OCI-LY1 (cell line): ENCODE measurements at regions not wholly inside any gene's neighbourhood (a gene's known extent, or its start where the extent isn't known, plus 50 kb on each side); places are given as distances from the start of the nearest gene placed in this dataset.

ENCODE experiments used
- H2AFZ ChIP-seq: fragments of 200-600 bp; sonication (generic), shearing (Covaris generic); 2 replicates; pipeline ENCODE4 v1.6.0; 2014; ENCODE audit warnings: antibody characterized with exemption, mild to moderate bottlenecking, low read length
- H3F3A ChIP-seq: fragments of 200-600 bp; sonication (generic), shearing (Covaris generic); 2 replicates; pipeline ENCODE4 v1.6.0; 2014; ENCODE audit warnings: mild to moderate bottlenecking, antibody characterized with exemption, low read length, moderate library complexity; ENCODE audit not compliant: insufficient read depth
- H3K27ac ChIP-seq: fragments of 200-600 bp; sonication (generic); 2 replicates; pipeline ENCODE4 v1.5.1; 2014; ENCODE audit warnings: low read length, mixed run types, mild to moderate bottlenecking, low read depth; ENCODE audit not compliant: poor library complexity, severe bottlenecking
- H3K27me3 ChIP-seq: fragments of 200-600 bp; sonication (generic); 2 replicates; pipeline ENCODE4 v1.6.0; 2014; ENCODE audit warnings: antibody characterized with exemption, mild to moderate bottlenecking, low read length, moderate library complexity; ENCODE audit not compliant: insufficient read depth
- H3K36me3 ChIP-seq: fragments of 200-600 bp; sonication (generic); 2 replicates; pipeline ENCODE4 v1.6.1; 2014; ENCODE audit warnings: mild to moderate bottlenecking, antibody characterized with exemption, low read length, moderate library complexity, mixed read lengths; ENCODE audit not compliant: insufficient read depth
- H3K4me1 ChIP-seq: fragments of 200-600 bp; sonication (generic); 2 replicates; pipeline ENCODE4 v1.5.1; 2014; ENCODE audit warnings: mild to moderate bottlenecking, low read length, moderate library complexity; ENCODE audit not compliant: insufficient read depth, severe bottlenecking
- H3K4me2 ChIP-seq: fragments of 200-600 bp; sonication (generic), shearing (Covaris generic); 2 replicates; pipeline ENCODE4 v1.6.1; 2014; ENCODE audit warnings: low read length
- H3K4me3 ChIP-seq: fragments of 200-600 bp; sonication (generic); 2 replicates; pipeline ENCODE4 v1.5.1; 2014; ENCODE audit warnings: low read length, low read depth, mild to moderate bottlenecking, mixed read lengths; ENCODE audit not compliant: poor library complexity, severe bottlenecking
- H3K79me2 ChIP-seq: fragments of 200-600 bp; shearing (Covaris generic); 2 replicates; pipeline ENCODE4 v1.6.1; 2016; ENCODE audit warnings: mixed run types, low read length, mixed read lengths; ENCODE audit not compliant: insufficient read depth
- H3K9ac ChIP-seq: fragments of 200-600 bp; sonication (generic), shearing (Covaris generic); 2 replicates; pipeline ENCODE4 v1.6.1; 2014; ENCODE audit warnings: mild to moderate bottlenecking, low read length, mixed read lengths
- H3K9me2 ChIP-seq: fragments of 200-600 bp; sonication (generic), shearing (Covaris generic); 2 replicates; pipeline ENCODE4 v1.6.1; 2014; ENCODE audit warnings: low read depth, mild to moderate bottlenecking, low read length, mixed read lengths
- H3K9me3 ChIP-seq: fragments of 200-600 bp; shearing (Covaris generic); 2 replicates; pipeline ENCODE4 v1.6.1; 2014; ENCODE audit warnings: low read length, mixed read lengths
- H4K20me1 ChIP-seq: fragments of 200-600 bp; sonication (generic), shearing (Covaris generic); 2 replicates; pipeline ENCODE4 v1.6.0; 2016; ENCODE audit warnings: mild to moderate bottlenecking, low read length; ENCODE audit not compliant: insufficient read depth
- CTCF ChIP-seq: fragments of 200-600 bp; sonication (generic), shearing (Covaris generic); IDR thresholded peaks from 2 replicates; pipeline ENCODE4 v1.5.1; 2017; ENCODE audit warnings: mild to moderate bottlenecking, antibody characterized with exemption, low read length, moderate library complexity, mixed read lengths
- EZH2 ChIP-seq: fragments of 200-600 bp; sonication (generic), shearing (Covaris generic); IDR thresholded peaks from 2 replicates; pipeline ENCODE4 v1.8.0; 2017; ENCODE audit warnings: borderline replicate concordance, mixed run types, mild to moderate bottlenecking, antibody characterized with exemption, low read length, moderate library complexity, mixed read lengths

- Histone ChIP-seq H3K9ac (no peak overlapping the region), H3K27ac (no peak overlapping the region), H3F3A (no peaks in the 10 kb centered on the region), H3K36me3 (no peaks in the 10 kb centered on the region), H3K9me2 (no peaks in the 10 kb centered on the region), H3K4me3 (no peak overlapping the region), H3K4me1 (no peaks in the 10 kb centered on the region), H2AFZ (no peak overlapping the region), H3K27me3 (no peaks in the 10 kb centered on the region), H3K4me2 (no peak overlapping the region), H4K20me1 (no peaks in the 10 kb centered on the region), H3K79me2 (no peaks in the 10 kb centered on the region), H3K9me3 (no peaks in the 10 kb centered on the region)
- no peak for TF ChIP-seq EZH2
- no peak for TF ChIP-seq CTCF
Measured at GRCh38 chr7:36040679-36041078, 112.4 kb upstream of the EEPD1 start.

GRCh38 chr7:36044101-36044892 is 108.8 kb upstream of the EEPD1 start:
- Histone ChIP-seq H4K20me1 (no peaks in the 10 kb centered on the region), H2AFZ (no peak overlapping the region), H3K27me3 (no peaks in the 10 kb centered on the region), H3K9me2 (no peaks in the 10 kb centered on the region), H3K9ac (no peak overlapping the region), H3K79me2 (no peaks in the 10 kb centered on the region), H3K9me3 (no peaks in the 10 kb centered on the region), H3K4me1 (no peaks in the 10 kb centered on the region), H3K4me3 (no peak overlapping the region), H3K4me2 (no peak overlapping the region), H3F3A (no peaks in the 10 kb centered on the region), H3K27ac (no peak overlapping the region), H3K36me3 (no peaks in the 10 kb centered on the region)
- TF ChIP-seq CTCF (no peak), EZH2 (no peak)

GRCh38 chr7:36045326-36045725 is 107.7 kb upstream of the EEPD1 start:
- H3K27me3 ChIP-seq: no peaks in the 10 kb centered on the region
- no peaks in the 10 kb centered on the region for H3K9me3 ChIP-seq
- H3F3A ChIP-seq: no peaks in the 10 kb centered on the region
- H3K9ac ChIP-seq: no peak overlapping the region
- no peak overlapping the region for H2AFZ ChIP-seq
- TF ChIP-seq EZH2: no peak
- TF ChIP-seq CTCF: no peak
- H3K4me2 ChIP-seq: no peak overlapping the region
- no peaks in the 10 kb centered on the region for H3K79me2 ChIP-seq
- no peaks in the 10 kb centered on the region for H4K20me1 ChIP-seq
- H3K4me3 ChIP-seq: no peak overlapping the region
- H3K4me1 ChIP-seq: no peaks in the 10 kb centered on the region
- H3K36me3 ChIP-seq: no peaks in the 10 kb centered on the region
- H3K27ac ChIP-seq: no peak overlapping the region
- no peaks in the 10 kb centered on the region for H3K9me2 ChIP-seq
